Activated effector memory CD4-positive, alpha-beta T cell treated with Interleukin-2 at 50 U/mL for 16 hours (primary cell): ENCODE measurements at regions not wholly inside any gene's neighbourhood (a gene's known extent, or its start where the extent isn't known, plus 50 kb on each side); places are given as distances from the start of the nearest gene placed in this dataset.

Experiments used
- DNase-seq: peaks from one replicate; pipeline ENCODE4 v3.0.0-alpha.2; 2020

GRCh38 chr13:73222627-73223305, 164.0 kb downstream of the KLF5 start:
- DNase-seq = no peak

- no peak for DNase-seq
Measured at GRCh38 chr13:73220966-73221720, 162.3 kb downstream of the KLF5 start.

- DNase-seq = no peak
Measured at GRCh38 chr13:73218181-73218580, 159.4 kb downstream of the KLF5 start.

GRCh38 chr13:73216381-73216831, 157.6 kb downstream of the KLF5 start:
- DNase-seq = no peak

GRCh38 chr13:73215823-73216222, 157.0 kb downstream of the KLF5 start:
- DNase-seq = no peak

GRCh38 chr13:73212482-73212881, 153.7 kb downstream of the KLF5 start:
- no peak for DNase-seq

GRCh38 chr13:73210218-73210883, 151.5 kb downstream of the KLF5 start:
- no peak for DNase-seq

- no peak for DNase-seq
Measured at GRCh38 chr13:73204952-73205351, 146.1 kb downstream of the KLF5 start.

DNA sequence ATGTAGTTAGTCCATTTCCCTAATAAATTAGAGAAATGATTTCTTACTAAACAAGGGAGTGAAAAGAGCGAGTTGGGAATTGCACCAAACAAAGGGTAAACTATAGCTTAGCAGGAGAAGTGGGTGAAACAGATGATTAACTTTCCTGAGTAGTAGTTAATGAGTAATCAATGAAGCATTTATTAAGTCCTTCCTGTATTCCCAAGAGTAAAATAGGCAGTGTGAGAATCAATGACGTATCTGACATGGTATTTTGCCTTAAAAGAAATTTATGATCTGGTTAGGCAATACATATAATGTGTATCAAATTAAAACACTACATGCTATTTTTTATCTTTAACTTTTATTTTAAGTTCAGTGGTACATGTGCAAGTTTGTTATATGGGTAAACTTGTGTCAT, 142.8 kb downstream of the KLF5 start:
- DNase-seq = no peak

- no peak for DNase-seq
Measured at GRCh38 chr13:73198991-73199411, 140.2 kb downstream of the KLF5 start.

GRCh38 chr13:73195091-73195490, 136.3 kb downstream of the KLF5 start:
- DNase-seq = no peak

GRCh38 chr13:73194310-73194709, 135.5 kb downstream of the KLF5 start:
- no peak for DNase-seq

DNA sequence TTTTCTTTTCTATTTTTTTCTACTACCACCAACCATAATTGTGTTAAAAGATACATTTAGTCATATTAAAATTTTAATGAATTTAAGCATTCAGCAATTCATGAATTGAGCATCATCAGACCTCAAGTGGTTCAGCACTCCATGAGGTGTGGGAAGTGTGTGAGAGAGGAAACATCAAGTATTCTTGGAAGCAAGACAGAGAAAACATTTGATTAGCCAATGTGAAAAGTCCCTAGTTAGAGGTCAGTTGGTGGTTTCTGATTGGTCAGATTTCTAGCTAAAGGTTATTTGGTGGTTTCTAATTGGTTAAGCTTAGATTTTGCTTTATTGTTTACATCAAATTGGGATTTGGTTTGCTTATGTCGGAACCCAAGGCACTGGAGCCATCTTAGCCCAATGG, 134.7 kb downstream of the KLF5 start:
- DNase-seq = no peak

- DNase-seq = no peak
Measured at GRCh38 chr13:73190477-73190876, 131.7 kb downstream of the KLF5 start.

DNA sequence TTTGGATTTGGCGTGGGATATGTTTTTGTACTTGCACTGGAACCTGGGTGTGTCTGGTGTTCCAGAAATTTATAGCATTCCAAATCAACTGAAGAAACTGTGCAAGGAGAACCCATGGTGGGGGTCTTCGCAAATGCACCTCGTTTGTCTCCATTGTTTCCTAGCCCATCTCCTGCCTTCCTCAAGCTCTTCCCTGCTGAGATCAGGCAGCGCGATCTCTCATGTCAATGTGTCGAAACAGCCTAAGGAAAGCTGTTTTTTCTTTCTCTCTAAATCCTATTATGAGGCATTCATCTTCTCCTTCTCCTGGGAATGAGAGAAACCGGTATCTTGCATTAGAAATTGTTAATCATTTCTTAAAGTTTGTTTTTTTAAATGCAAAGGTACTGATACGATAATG, 131.0 kb downstream of the KLF5 start:
- no peak for DNase-seq

DNA sequence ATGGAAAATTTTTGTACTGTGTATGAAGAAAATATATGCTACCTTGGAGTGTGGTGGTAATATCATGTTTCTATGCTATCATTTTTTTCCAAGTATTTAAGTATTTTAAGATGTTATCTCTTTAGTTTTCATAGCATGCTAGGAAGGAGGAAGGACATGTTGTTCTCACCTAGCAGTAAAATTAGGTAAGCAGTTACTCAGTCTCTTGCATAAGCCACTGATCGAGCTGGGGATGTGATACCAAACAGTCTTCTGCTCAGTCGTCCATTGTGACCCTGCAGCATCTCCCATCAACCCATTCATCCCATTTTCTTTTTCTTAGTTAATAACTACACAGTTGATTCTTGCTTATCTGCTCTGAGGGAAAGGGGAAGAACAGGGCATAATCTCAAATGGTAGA, 130.6 kb downstream of the KLF5 start:
- no peak for DNase-seq

DNA sequence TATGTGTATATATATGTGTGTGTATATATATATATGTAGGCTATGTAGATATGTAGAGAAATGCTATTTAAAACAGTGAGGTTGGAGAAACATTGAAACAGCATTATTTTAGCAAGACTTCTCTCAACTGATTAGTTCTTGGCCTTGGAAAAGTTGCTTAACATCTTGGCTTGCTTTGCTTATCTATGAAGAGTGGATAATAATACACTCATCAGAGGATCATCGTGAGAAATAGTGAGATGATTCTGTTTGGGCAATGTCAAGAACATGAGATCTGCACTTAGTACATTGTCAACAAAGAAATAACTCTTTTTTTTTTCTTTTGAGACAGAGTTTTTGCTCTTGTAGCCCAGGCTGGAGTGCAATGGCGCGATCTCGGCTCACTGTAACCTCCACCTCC, 128.3 kb downstream of the KLF5 start:
- no peak for DNase-seq

- DNase-seq = no peak
Measured at GRCh38 chr13:73179650-73180274, 121.0 kb downstream of the KLF5 start.

GRCh38 chr13:73177916-73178565, 119.2 kb downstream of the KLF5 start:
- DNase-seq = no peak

GRCh38 chr13:73177017-73177416, 118.2 kb downstream of the KLF5 start:
- no peak for DNase-seq

DNA sequence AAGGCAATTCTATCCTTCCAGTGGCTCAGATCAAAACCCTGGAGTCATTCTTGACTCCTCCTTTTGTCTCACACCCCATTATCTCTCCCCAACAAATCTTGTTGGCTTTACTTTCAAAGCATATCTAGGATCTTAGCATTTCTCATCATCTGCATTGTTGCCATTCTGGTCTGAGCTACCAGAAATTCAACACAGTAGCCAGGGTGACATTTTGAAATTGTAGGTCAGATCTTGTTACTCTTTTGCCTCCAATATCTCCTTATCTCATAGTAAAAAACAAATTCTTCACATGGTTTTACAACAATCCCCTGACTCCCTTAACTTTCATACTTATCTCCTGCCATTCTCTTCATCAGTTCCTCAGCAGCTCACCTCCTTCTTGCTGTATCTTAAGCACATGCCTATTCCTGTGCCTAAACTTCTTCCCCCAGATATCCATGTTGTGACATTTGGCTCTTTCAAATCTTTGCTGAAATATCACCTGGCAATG, 115.8 kb downstream of the KLF5 start:
- no peak for DNase-seq

DNA sequence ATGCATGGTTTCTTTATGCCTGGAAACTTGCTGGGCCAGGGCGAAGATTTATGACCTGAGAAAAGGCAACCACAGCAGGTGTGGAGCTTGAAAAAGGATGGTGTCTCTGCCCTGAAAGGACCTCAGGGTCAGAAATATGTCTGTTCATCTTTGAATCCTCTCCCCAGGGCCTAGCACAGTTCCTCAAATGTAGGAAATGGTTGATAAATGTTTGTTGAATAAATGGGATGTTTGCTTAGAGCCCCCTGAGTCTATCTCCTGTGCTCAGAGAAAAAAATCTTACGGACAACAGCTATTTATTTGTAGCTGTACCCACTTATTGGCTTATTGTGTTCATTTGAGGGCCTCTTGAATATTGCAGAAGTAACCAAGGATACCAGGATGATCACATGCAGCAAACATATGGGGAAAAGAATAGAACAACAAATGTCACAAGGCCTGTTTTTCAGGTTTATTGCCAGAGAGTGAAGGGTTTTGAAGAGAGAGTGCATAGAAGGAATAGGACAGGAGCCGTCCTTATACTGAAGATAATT, 114.5 kb downstream of the KLF5 start:
- no peak for DNase-seq

DNA sequence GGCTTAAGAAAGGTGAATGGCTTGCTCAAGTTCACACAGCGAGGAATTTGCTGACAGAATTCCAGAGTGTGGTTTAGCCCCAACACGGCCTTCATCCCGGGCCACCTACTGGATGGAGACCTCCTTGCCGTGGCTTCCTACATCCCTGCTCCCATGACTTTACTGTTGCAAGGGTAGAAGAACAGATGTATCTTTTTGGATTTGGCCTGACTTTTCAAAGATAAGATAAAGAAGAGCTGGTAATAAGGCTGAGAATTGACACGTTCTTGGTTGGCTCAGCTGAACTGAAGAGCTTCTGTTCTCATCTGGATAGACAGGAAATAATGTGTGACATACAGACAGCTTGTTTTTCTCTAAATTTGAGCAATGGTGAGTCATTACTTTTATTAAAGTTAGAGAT, 113.1 kb downstream of the KLF5 start:
- no peak for DNase-seq
